HT1080 (cell line): ENCODE measurements at regions not wholly inside any gene's neighbourhood (a gene's known extent, or its start where the extent isn't known, plus 50 kb on each side); places are given as distances from the start of the nearest gene placed in this dataset.
"Not testable (repeated sequence)": the region's sequence is repeated elsewhere in the genome, so short reads cannot be mapped to it uniquely, and the experiment has no call there.

ENCODE experiments used
- DNase-seq: peaks from one replicate; pipeline ENCODE4 v3.0.0-alpha.2; 2015; ENCODE audit warnings: low read depth

DNA sequence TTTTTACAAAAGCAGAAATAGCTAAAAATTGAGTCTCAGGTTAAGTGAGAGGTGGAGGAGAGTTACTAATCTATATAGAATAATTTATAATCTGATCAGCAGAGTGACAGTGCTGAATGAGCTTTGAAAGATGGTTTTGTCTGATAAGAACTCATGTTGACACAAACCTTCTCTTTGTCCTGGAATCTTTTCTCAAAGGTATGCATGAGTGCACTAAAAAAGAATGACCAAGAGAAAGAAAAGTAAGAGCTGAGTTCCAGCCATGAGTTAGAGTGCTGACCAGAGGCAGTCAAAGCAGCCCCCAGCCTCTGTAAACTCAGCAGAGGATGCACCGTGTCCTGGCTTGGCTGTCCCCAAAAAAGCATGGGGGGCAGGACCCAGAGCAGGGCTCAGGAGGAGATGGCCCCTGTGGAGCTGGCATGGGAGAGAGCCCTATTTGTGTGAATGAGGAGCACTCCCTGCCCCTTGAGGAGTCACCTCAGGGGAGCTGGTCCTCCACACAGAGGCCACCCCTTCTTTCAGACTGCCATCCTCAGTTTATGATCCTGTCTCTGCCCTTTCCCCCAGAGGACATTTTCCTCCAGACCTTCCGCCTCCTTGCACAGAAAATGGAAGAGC is 129.8 kb downstream of the SEC23A start:
- DNase-seq, result no peak

GRCh38 chr14:38972511-38972910 is 130.5 kb downstream of the SEC23A start:
- no peak for DNase-seq

GRCh38 chr14:38971258-38971921 is 131.6 kb downstream of the SEC23A start:
- no peak for DNase-seq

- DNase-seq, result no peak
These were observed 138.4 kb downstream of the SEC23A start for GRCh38 chr14:38964630-38965029.

DNA sequence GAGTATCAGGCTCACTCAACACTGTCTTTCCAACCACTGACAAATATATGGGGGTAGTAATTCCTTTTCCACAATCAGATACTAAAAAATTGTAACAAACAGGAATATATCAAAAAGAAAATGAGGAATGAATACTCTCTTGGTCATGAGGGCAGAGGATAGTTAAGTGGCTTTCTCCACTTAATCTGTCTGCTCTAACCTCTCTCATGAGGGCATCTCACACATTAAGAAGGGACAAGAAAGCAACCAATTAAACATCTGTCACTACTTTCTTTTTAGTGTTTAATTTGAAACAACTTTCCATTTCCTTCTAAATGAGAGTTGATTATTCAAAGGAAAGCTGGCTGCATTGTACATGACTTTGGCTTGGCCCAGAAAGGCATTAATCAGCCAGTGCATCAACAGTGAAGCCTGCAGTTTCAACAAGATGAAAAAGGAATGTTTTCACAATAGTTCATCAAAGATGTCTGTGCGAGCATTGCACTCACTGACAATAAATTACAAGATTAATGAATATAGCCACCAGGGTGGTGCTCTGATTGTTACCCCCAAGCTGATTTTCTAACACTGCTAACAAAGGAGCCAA is 142.0 kb downstream of the SEC23A start:
- no peak for DNase-seq

GRCh38 chr14:38959021-38959420 is 144.0 kb downstream of the SEC23A start:
- DNase-seq, result no peak

DNA sequence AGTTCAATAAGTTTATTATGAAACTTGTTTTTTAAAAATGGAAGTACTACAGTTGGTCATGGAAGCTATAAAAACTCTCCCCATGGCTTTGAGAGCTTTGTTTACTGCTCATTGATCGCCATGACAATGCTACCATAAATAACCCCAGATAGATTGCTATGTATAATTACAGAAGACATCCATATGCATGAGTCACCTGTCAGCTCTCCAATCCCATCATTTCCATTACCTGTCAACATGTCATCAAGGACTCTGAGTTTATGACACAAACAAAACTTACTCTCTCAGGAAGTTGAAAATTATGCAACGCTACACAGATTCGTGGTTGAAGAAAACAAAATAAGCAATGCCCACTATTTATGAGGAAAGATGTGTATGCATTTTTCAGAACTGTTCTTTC is 144.4 kb downstream of the SEC23A start:
- DNase-seq, result no peak

DNA sequence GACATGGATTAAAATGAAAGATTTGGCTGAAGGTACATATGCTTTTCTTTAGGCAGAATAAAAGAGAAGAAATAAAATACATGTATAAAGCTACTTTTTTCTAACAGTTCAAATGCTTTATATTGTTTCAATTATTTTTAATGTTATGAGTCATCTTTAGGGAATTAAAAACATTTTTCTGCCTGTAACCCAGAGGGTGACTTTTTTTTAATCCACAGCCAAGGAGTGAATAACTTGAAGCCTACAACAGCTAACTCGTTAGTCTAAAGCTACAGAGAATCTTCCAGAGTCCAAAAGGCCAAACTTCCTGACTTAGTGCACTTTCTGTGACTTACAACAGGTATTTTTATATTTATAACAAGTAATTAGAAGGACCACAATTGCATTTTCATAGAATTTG is 151.6 kb downstream of the SEC23A start:
- DNase-seq, result no peak

DNA sequence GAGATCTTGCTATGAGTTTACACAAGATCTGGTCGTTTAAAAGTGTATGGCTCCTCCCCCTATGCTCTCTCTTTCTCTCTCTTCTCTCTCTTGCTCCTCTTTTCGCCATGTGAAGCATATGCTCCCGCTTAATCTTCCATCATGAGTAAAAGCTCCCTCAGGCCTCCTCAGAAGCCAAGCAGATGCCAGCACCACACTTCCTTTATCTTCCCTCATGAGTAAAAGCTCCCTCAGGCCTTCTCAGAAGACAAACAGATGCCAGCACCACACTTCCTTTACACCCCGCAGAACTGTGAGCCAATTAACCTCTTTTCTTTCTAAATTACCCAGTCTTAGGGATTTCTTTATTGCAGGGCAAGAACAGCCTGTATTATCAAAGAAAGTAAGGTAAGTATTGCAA is 152.4 kb downstream of the SEC23A start:
- DNase-seq, result no peak

DNA sequence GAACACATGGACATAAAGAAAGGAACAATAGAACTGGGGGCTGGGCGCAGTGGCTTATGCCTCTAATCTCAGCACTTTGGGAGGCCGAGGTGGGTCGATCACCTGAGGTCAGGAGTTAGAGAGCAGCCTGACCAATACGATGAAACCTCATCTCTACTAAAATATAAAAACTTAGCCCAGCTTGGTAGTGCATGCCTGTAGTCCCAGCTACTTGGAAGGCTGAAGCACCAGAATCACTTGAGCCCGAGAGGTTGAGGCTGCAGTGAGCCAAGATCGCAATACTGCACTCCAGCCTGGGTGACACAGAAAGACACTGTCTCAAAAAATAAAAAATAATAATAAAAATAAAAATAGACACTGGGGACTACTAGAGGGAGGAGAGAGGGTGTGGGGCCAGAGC is 154.5 kb downstream of the SEC23A start:
- no peak for DNase-seq

DNA sequence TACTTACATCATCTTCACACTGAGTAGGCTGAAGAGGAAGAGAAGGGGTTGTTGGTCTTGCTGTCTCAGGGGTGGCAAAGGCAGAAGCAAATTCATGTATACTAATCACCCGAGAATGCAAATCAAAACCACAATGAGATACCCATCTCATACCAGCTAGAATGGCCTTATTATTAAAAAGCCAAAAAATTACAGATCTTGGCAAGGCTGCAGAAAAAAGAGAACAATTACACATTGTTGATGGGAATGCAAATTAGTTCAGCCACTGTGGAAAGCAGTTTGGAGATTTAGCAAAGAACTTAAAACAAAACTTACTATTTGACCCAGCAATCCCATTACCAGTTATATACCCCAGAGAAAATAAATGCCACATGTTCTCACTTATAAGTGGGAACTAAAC is 154.9 kb downstream of the SEC23A start:
- peak; percentile 92 for DNase-seq

DNA sequence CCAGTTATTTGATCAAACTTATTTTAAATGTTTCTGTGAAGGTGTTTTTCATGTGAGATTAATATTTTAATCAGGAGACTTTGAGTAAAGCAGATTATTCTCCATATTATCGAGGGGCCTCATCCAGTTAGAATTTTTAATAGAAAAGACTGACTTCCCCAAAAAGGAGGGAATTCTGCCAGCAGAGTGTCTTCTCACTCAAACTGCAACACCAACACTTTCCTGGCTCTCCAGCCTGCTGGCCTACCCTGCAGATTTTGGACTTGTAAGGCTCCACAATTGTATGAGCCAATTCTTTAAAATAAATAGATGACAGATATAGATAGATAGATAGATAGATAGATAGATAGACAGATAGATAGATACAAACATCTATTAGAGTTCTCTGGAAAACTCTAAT is 155.7 kb downstream of the SEC23A start:
- DNase-seq, result no peak

- DNase-seq, result no peak
These were observed 158.3 kb downstream of the SEC23A start for GRCh38 chr14:38944691-38945090.

DNA sequence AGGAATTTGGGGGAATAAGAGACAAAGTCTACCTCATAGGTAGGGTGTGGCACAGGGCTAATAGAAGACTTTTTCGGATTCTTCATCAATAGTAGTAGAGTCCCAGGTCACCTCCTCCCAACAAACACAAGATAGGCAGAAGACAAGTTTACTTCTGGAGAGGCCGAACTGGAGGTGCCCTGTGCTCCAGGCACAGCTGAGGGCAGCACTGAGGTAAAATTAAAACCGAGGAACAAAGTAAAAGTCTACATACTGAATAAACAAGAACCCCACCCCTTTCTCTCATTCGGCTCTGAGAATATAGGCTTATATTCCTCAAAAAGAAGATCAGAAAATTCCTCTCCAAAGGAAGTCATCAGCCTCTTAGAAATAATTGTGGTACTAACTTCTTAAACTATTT is 161.5 kb downstream of the SEC23A start:
- no peak for DNase-seq

- DNase-seq, result not testable (repeated sequence)
These were observed 170.4 kb downstream of the SEC23A start for GRCh38 chr14:38932653-38933000.

- no peak for DNase-seq
These were observed 170.9 kb downstream of the SEC23A start for GRCh38 chr14:38931969-38932652.

- no peak for DNase-seq
These were observed 172.1 kb downstream of the SEC23A start for GRCh38 chr14:38930898-38931297.

GRCh38 chr14:38930022-38930421 is 173.0 kb downstream of the SEC23A start:
- DNase-seq, result no peak

DNA sequence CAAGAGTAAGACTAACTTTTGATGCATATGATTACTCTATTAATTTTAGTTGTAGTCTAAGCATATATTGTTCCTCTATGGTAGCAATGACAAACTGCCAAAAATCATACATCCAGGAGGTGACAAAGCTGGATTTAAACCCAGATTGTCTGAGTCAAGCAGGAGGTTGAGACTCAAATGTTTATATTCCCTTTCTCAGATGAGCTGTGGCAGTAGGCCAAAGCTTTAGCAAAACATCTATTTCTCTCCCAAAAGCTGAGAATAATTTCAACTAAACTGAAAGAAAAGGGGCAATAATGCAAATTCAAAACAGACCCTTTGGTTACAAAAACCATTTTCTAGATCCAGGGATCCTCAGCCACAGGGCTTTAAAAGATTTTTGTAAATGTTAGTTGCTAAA is 173.6 kb downstream of the SEC23A start:
- no peak for DNase-seq

DNA sequence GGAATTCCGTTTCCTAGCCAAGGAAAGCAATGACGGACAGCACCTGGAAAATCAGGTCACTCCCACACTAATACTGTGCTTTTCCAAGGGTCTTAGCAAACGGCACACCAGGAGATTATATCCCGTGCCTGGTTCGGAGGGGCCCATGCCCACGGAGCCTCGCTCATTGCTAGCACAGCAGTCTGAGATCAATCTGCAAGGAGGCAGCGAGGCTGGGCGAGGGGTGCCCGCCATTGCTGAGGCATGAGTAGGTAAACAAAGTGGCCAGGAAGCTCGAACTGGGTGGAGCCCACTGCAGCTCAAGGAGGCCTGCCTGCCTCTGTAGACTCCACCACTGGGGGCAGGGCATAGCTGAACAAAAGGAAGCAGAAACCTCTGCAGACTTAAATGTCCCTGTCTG is 181.1 kb downstream of the SEC23A start:
- not testable (repeated sequence) for DNase-seq

GRCh38 chr14:38915125-38915524 is 187.9 kb downstream of the SEC23A start:
- no peak for DNase-seq

- no peak for DNase-seq
These were observed 192.9 kb downstream of the SEC23A start for GRCh38 chr14:38910092-38910491.

DNA sequence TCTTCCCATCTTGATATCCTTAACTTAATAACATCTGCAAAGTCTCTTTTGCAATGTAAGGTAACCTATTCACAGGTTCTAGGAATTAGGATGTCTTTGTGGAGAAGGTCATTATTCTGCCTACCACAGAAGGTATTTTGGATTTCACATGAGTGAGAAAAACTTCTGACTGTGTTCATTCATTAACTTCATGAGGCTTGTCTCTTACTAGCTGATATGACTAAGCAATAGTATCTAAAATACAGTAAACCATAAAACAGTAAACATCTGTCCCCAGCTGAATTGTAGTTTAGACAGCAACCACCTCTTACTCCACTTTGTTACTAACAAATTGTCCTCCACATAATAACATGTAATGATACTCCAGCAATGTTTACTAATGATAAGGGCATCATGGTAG is 198.1 kb downstream of the SEC23A start:
- DNase-seq, result no peak
